HEK293 (cell line): ENCODE measurements at regions not wholly inside any gene's neighbourhood (a gene's known extent, or its start where the extent isn't known, plus 50 kb on each side); places are given as distances from the start of the nearest gene placed in this dataset.

ENCODE experiments used
- CTCF ChIA-PET: fragments of 350-600 bp; formaldehyde crosslinking; extraction: SDS; loops from one replicate; lab custom pipeline; 2021; ENCODE audit warnings: antibody characterized with exemption; lab: Yijun Ruan, JAX
- POLR2A ChIA-PET: fragments of 300-600 bp; formaldehyde crosslinking; extraction: SDS; loops from one replicate; lab custom pipeline; 2020; ENCODE audit warnings: antibody characterized with exemption, inconsistent platforms; lab: Yijun Ruan, JAX
- H3K27ac ChIP-seq: fragments of 200-500 bp; sonication (Bioruptor generic); 2 replicates; pipeline ENCODE4 v1.5.1; 2014; ENCODE audit warnings: low read depth, low read length, control low read depth, inconsistent platforms; ENCODE audit errors: extremely low read depth
- H3K36me3 ChIP-seq, 2 experiments: fragments of 200-500 bp in 1 of 2; sonication (Bioruptor generic) in 1 of 2; 1 replicate in 1 of 2; 2 replicates in 1 of 2; pipeline ENCODE4 v1.5.1; 2014 to 2017; ENCODE audit warnings: inconsistent platforms in 2 of 2, low read length in 2 of 2; ENCODE audit not compliant: control insufficient read depth in 2 of 2, insufficient read depth in 1 of 2
- H3K4me1 ChIP-seq: fragments of 200-500 bp; sonication (Bioruptor generic); 2 replicates; pipeline ENCODE4 v1.5.1; 2014; ENCODE audit warnings: mild to moderate bottlenecking, low read length, inconsistent platforms; ENCODE audit not compliant: control insufficient read depth, insufficient read depth
- H3K4me3 ChIP-seq: 2 replicates; pipeline ENCODE4 v1.5.1; 2011; ENCODE audit warnings: low read depth, mild to moderate bottlenecking, control low read depth, low read length, moderate library complexity
- H3K9me3 ChIP-seq: fragments of 200-500 bp; sonication (Bioruptor generic); 2 replicates; pipeline ENCODE4 v1.5.1; 2014; ENCODE audit warnings: low read depth, low read length, inconsistent platforms; ENCODE audit not compliant: control insufficient read depth, insufficient read depth
- OVOL3 ChIP-seq: fragments of 450-650 bp; formaldehyde crosslinking; IDR thresholded peaks from 2 replicates; pipeline ENCODE4 v1.5.1; 2016; ENCODE audit warnings: missing biosample characterization, missing genetic modification characterization
- SCRT1 ChIP-seq: fragments of 450-650 bp; formaldehyde crosslinking; IDR thresholded peaks from 2 replicates; pipeline ENCODE4 v1.5.1; 2016; ENCODE audit warnings: missing biosample characterization, missing genetic modification characterization, borderline replicate concordance
- YY1 ChIP-seq: fragments of 450-650 bp; formaldehyde crosslinking; IDR thresholded peaks from 2 replicates; pipeline ENCODE4 v1.5.1; 2018; ENCODE audit warnings: missing biosample characterization, missing genetic modification characterization
- ZBTB21 ChIP-seq: fragments of 450-650 bp; formaldehyde crosslinking; IDR thresholded peaks from 2 replicates; pipeline ENCODE4 v1.5.1; 2017; ENCODE audit warnings: missing biosample characterization, missing genetic modification characterization
- ZNF140 ChIP-seq: fragments of 450-650 bp; formaldehyde crosslinking; IDR thresholded peaks from 2 replicates; pipeline ENCODE4 v1.5.1; 2016; ENCODE audit warnings: missing biosample characterization, missing genetic modification characterization
- ZNF146 ChIP-seq: fragments of 450-650 bp; formaldehyde crosslinking; IDR thresholded peaks from 2 replicates; pipeline ENCODE4 v1.5.1; 2016; ENCODE audit warnings: missing biosample characterization, missing genetic modification characterization
- ZNF184 ChIP-seq: fragments of 450-650 bp; IDR thresholded peaks from 2 replicates; pipeline ENCODE4 v1.5.1; 2018; ENCODE audit warnings: missing biosample characterization, mild to moderate bottlenecking, missing genetic modification characterization
- ZNF274 ChIP-seq, 2 experiments: fragments of 200-500 bp in 1 of 2; fragments of 450-650 bp in 1 of 2; sonication (Bioruptor generic) in 1 of 2; formaldehyde crosslinking in 1 of 2; IDR thresholded peaks; 2 replicates each; pipeline versions ENCODE4 v1.5.1 to v1.6.1; 2014 to 2016; ENCODE audit warnings: borderline replicate concordance in 1 of 2, inconsistent platforms in 1 of 2, low read length in 1 of 2, missing biosample characterization in 1 of 2, missing genetic modification characterization in 1 of 2
- ZNF335 ChIP-seq: fragments of 450-650 bp; formaldehyde crosslinking; conservative IDR thresholded peaks from 2 replicates; pipeline ENCODE4 v1.5.1; 2016; ENCODE audit warnings: missing biosample characterization, missing genetic modification characterization
- ZNF423 ChIP-seq: fragments of 450-650 bp; formaldehyde crosslinking; IDR thresholded peaks from 2 replicates; pipeline ENCODE4 v1.5.1; 2016; ENCODE audit warnings: missing biosample characterization, missing genetic modification characterization
- ZNF433 ChIP-seq: fragments of 450-650 bp; formaldehyde crosslinking; IDR thresholded peaks from 2 replicates; pipeline ENCODE4 v1.5.1; 2016; ENCODE audit warnings: missing biosample characterization, missing genetic modification characterization, low read depth
- ZNF530 ChIP-seq: fragments of 450-650 bp; formaldehyde crosslinking; IDR thresholded peaks from 2 replicates; pipeline ENCODE4 v1.5.1; 2016; ENCODE audit warnings: low read depth, missing biosample characterization, missing genetic modification characterization
- ZNF610 ChIP-seq: fragments of 450-650 bp; formaldehyde crosslinking; IDR thresholded peaks from 2 replicates; pipeline ENCODE4 v1.5.1; 2016; ENCODE audit warnings: missing biosample characterization, missing genetic modification characterization, borderline replicate concordance
- ZSCAN16 ChIP-seq: fragments of 450-650 bp; formaldehyde crosslinking; IDR thresholded peaks from 2 replicates; pipeline ENCODE4 v1.5.1; 2016; ENCODE audit warnings: missing biosample characterization, missing genetic modification characterization
- TF ChIP-seq, protein P1 (sequence below): fragments of 450-650 bp; formaldehyde crosslinking; IDR thresholded peaks from 2 replicates; pipeline ENCODE4; 2016; ENCODE audit warnings: missing biosample characterization, missing genetic modification characterization
- TF ChIP-seq, protein P2 (sequence below): fragments of 450-650 bp; formaldehyde crosslinking; optimal IDR thresholded peaks from 2 replicates; pipeline ENCODE3; 2016; ENCODE audit warnings: missing biosample characterization, mild to moderate bottlenecking, missing genetic modification characterization
- TF ChIP-seq, protein P3 (sequence below): IDR thresholded peaks from 2 replicates; pipeline ENCODE4 v1.6.1; 2011; ENCODE audit warnings: mild to moderate bottlenecking, low read depth, low read length, borderline replicate concordance
- TF ChIP-seq, protein P4 (sequence below): fragments of 450-650 bp; formaldehyde crosslinking; IDR thresholded peaks from 2 replicates; pipeline ENCODE4 v1.5.1; 2016; ENCODE audit warnings: missing biosample characterization, missing genetic modification characterization

DNA sequence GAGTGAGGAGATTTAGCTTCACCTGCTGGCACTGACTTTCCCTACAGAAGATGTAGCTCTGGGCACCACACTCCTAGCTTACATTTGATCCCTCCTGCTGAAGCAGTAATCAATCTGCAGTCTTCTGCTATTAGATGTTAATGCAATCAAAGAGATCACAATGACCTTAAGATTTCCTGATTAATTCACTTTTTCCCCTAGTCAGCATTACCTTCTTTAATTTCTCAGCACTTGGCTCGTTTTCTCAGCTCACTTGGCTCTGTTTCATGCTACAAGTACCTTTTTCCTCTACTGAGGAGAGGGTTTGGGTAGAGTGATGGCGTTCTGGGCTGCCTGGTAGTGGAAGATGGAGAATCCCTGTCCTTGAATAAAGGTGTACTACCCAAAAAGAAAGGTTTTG is 113.0 kb upstream of the PAK3 start (continued):
- TF ChIP-seq, protein P1, sequence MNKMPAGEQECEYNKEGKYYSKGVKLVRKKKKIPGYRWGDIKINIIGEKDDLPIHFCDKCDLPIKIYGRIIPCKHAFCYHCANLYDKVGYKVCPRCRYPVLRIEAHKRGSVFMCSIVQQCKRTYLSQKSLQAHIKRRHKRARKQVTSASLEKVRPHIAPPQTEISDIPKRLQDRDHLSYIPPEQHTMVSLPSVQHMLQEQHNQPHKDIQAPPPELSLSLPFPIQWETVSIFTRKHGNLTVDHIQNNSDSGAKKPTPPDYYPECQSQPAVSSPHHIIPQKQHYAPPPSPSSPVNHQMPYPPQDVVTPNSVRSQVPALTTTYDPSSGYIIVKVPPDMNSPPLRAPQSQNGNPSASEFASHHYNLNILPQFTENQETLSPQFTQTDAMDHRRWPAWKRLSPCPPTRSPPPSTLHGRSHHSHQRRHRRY, result no peak

DNA sequence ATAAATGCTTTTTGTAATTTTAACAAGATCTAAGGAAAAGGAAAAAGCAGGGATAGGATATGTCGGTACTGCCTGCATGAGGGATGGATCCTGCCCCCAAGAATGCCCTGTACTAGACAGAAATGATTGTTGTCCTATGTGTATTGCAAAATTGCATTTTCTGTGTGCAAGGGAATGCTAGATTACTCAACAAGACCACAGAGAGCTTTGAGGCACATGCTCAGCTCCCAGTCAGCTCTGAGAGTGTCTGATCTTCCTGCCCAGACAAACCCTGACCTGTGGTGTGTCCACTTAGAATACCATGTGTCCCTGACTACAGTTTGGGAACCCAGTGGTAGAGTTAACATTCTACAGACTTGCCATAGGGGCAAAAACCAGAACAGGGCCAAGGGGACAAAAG is 129.2 kb upstream of the PAK3 start:
- H3K4me1 ChIP-seq, result no peaks in the 10 kb centered on the region
- H3K4me3 ChIP-seq, result no peak overlapping the region
- POLR2A ChIA-PET, result no interaction called here
- no peaks in the 10 kb centered on the region for H3K9me3 ChIP-seq
- no peaks in the 10 kb centered on the region for H3K36me3 ChIP-seq
- CTCF ChIA-PET, result no interaction called here
- TF ChIP-seq, protein P2, sequence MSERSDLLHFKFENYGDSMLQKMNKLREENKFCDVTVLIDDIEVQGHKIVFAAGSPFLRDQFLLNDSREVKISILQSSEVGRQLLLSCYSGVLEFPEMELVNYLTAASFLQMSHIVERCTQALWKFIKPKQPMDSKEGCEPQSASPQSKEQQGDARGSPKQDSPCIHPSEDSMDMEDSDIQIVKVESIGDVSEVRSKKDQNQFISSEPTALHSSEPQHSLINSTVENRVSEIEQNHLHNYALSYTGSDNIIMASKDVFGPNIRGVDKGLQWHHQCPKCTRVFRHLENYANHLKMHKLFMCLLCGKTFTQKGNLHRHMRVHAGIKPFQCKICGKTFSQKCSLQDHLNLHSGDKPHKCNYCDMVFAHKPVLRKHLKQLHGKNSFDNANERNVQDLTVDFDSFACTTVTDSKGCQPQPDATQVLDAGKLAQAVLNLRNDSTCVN (tag by site-specific recombination), result no peak
- TF ChIP-seq ZNF433 (tag by site-specific recombination) (no peak), OVOL3 (no peak), ZBTB21 (tag by site-specific recombination) (no peak)
- TF ChIP-seq, protein P3, sequence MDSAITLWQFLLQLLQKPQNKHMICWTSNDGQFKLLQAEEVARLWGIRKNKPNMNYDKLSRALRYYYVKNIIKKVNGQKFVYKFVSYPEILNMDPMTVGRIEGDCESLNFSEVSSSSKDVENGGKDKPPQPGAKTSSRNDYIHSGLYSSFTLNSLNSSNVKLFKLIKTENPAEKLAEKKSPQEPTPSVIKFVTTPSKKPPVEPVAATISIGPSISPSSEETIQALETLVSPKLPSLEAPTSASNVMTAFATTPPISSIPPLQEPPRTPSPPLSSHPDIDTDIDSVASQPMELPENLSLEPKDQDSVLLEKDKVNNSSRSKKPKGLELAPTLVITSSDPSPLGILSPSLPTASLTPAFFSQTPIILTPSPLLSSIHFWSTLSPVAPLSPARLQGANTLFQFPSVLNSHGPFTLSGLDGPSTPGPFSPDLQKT, result no peak
- TF ChIP-seq, all 188 proteins: peak for 0
- H3K27ac ChIP-seq, result no peak overlapping the region

DNA sequence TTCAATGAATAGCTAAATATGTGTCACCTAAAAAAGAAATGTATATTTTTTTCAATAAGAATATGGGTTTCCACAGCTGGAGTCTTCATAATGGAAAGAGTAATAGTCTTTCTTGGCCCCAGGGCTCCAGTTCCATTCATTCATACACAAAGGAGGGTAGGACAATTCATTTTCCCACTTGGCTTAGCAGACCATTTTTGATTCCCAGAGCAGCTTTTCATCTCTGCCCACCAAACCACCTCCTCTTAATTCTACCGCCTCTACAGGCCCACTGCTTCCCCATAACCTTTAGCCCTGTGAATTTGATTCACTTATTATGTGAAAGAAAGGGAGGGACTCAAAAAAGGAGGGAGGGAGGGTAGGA is 129.9 kb upstream of the PAK3 start:
- H3K36me3 ChIP-seq, result no peaks in the 10 kb centered on the region
- H3K4me3 ChIP-seq, result no peak overlapping the region
- H3K27ac ChIP-seq, result no peak overlapping the region
- TF ChIP-seq ZNF184 (tag by site-specific recombination) (no peak), ZNF423 (tag by site-specific recombination) (no peak), ZNF530 (no peak), SCRT1 (tag by site-specific recombination) (no peak), ZNF140 (tag by site-specific recombination) (no peak)
- TF ChIP-seq, protein P3, result no peak
- CTCF ChIA-PET, result interaction anchor here (0.5 kb wide), 1 partner anchor 132 kb away, joined by 3 read pairs; no protein-coding TSS in a partner anchor
- POLR2A ChIA-PET, result no interaction called here
- H3K9me3 ChIP-seq, result no peaks in the 10 kb centered on the region
- no peaks in the 10 kb centered on the region for H3K4me1 ChIP-seq

DNA sequence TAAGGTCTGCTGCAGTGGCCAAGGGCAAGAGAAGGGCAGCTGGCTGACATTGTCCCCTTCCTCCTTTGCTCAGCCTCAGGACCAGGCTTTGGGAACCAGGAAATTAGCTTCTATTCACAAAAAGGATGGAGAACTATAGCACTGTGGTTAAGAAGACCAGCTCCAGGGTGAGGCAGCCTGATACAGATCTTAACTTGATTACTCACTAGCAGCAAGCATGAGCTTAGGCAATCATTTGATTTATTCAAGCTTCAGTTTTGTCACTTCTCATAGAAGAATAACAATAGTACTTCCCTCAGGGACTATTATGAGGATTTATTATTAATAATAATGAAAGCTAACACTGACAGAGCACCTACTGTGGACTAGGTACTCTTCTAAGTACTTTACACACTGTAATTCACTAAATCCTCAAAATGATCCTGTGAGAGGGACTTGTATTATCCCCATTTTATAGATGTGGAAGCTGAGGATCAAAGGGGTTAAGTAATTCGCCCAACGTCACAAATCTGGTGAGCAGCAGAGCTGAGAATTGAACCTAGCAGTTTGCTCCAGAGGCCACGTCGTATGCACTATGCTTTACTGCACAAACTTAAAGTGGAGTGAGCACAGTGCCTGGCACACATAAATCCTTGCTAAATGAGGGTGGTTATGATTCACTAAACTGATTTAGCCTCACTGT is 130.4 kb upstream of the PAK3 start:
- CTCF ChIA-PET, result interaction anchor here (0.5 to 0.7 kb wide), 3 partner anchors 9 to 132 kb away, joined by 3 read pairs; no protein-coding TSS in a partner anchor
- no peak overlapping the region for H3K27ac ChIP-seq
- no peaks in the 10 kb centered on the region for H3K36me3 ChIP-seq
- H3K9me3 ChIP-seq, result no peaks in the 10 kb centered on the region
- POLR2A ChIA-PET, result no interaction called here
- H3K4me3 ChIP-seq, result no peak overlapping the region
- no peaks in the 10 kb centered on the region for H3K4me1 ChIP-seq
- TF ChIP-seq ZSCAN16 (tag by site-specific recombination) (no peak), ZNF610 (tag by site-specific recombination) (no peak), ZNF530 (no peak), ZNF335 (tag by site-specific recombination) (no peak), YY1 (tag by site-specific recombination) (no peak), ZBTB21 (tag by site-specific recombination) (no peak), ZNF274 (IDR thresholded peaks at IDR 0.05; ENCODE audit: low read length) (no peak), ZNF274 (tag by site-specific recombination; IDR thresholded peaks at IDR 0.05; ENCODE audit: borderline replicate concordance) (no peak), ZNF146 (tag by site-specific recombination) (no peak)
- TF ChIP-seq, protein P4, sequence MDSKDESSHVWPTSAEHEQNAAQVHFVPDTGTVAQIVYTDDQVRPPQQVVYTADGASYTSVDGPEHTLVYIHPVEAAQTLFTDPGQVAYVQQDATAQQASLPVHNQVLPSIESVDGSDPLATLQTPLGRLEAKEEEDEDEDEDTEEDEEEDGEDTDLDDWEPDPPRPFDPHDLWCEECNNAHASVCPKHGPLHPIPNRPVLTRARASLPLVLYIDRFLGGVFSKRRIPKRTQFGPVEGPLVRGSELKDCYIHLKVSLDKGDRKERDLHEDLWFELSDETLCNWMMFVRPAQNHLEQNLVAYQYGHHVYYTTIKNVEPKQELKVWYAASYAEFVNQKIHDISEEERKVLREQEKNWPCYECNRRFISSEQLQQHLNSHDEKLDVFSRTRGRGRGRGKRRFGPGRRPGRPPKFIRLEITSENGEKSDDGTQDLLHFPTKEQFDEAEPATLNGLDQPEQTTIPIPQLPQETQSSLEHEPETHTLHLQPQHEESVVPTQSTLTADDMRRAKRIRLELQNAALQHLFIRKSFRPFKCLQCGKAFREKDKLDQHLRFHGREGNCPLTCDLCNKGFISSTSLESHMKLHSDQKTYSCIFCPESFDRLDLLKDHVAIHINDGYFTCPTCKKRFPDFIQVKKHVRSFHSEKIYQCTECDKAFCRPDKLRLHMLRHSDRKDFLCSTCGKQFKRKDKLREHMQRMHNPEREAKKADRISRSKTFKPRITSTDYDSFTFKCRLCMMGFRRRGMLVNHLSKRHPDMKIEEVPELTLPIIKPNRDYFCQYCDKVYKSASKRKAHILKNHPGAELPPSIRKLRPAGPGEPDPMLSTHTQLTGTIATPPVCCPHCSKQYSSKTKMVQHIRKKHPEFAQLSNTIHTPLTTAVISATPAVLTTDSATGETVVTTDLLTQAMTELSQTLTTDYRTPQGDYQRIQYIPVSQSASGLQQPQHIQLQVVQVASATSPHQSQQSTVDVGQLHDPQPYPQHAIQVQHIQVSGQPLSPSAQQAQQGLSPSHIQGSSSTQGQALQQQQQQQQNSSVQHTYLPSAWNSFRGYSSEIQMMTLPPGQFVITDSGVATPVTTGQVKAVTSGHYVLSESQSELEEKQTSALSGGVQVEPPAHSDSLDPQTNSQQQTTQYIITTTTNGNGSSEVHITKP (tag by site-specific recombination), result no peak
